ENCODE measurements at regions not wholly inside any gene's neighbourhood (a gene's known extent, or its start where the extent isn't known, plus 50 kb on each side); places are given as distances from the start of the nearest gene placed in this dataset.
"Not testable (repeated sequence)": the region's sequence is repeated elsewhere in the genome, so short reads cannot be mapped to it uniquely, and the experiment has no call there.

GRCh38 chr6:141203902-141204575 is 928.7 kb upstream of the GJE1 start:
- DNase-seq, result no peak

GRCh38 chr6:141202626-141203025 is 930.1 kb upstream of the GJE1 start:
- DNase-seq, result no peak

GRCh38 chr6:141199074-141199473 is 933.7 kb upstream of the GJE1 start:
- DNase-seq, result no peak

- DNase-seq, result no peak
Measured at GRCh38 chr6:141195251-141195832, 937.4 kb upstream of the GJE1 start.

- DNase-seq, result no peak
Measured at GRCh38 chr6:141183368-141183767, 949.4 kb upstream of the GJE1 start.

- not testable (repeated sequence) for DNase-seq
Measured at GRCh38 chr6:141175458-141175857, 957.3 kb upstream of the GJE1 start.

GRCh38 chr6:141174932-141175331 is 957.8 kb upstream of the GJE1 start:
- DNase-seq, result no peak

GRCh38 chr6:141173529-141173928 is 959.2 kb upstream of the GJE1 start:
- DNase-seq, result no peak

GRCh38 chr6:141169419-141169818 is 963.3 kb upstream of the GJE1 start:
- no peak for DNase-seq

GRCh38 chr6:141167945-141168344 is 964.8 kb upstream of the GJE1 start:
- DNase-seq, result no peak

GRCh38 chr6:141165002-141165665 is 967.6 kb upstream of the GJE1 start:
- no peak for DNase-seq

- DNase-seq, result no peak
Measured at GRCh38 chr6:141164042-141164743, 968.5 kb upstream of the GJE1 start.

- DNase-seq, result no peak
Measured at GRCh38 chr6:141163107-141163506, 969.6 kb upstream of the GJE1 start.

- no peak for DNase-seq
Measured at GRCh38 chr6:141158740-141159139, 974.0 kb upstream of the GJE1 start.

GRCh38 chr6:141153563-141153962 is 979.2 kb upstream of the GJE1 start:
- DNase-seq, result no peak

- DNase-seq, result no peak
Measured at GRCh38 chr6:141152951-141153350, 979.8 kb upstream of the GJE1 start.

- DNase-seq, result no peak
Measured at GRCh38 chr6:141151710-141152417, 980.9 kb upstream of the GJE1 start.

- no peak for DNase-seq
Measured at GRCh38 chr6:141141870-141142269, 990.9 kb upstream of the GJE1 start.

GRCh38 chr6:141140905-141141304 is 991.8 kb upstream of the GJE1 start:
- no peak for DNase-seq

- no peak for DNase-seq
Measured at GRCh38 chr6:141139461-141139860, 993.3 kb upstream of the GJE1 start.

GRCh38 chr6:141134723-141135122 is 998.0 kb upstream of the GJE1 start:
- DNase-seq, result no peak

- DNase-seq, result no peak
Measured at GRCh38 chr6:141133836-141134235, 998.9 kb upstream of the GJE1 start.

GRCh38 chr6:141133346-141133745 is 999.4 kb upstream of the GJE1 start:
- DNase-seq, result no peak

All from NCI-H2029 treated with DMSO at 0.1 percent for 48 hours (cell line).